Astrocyte of the cerebellum (primary cell): ENCODE measurements at regions not wholly inside any gene's neighbourhood (a gene's known extent, or its start where the extent isn't known, plus 50 kb on each side); places are given as distances from the start of the nearest gene placed in this dataset.

ENCODE experiments used
- DNase-seq: peaks from one replicate; pipeline ENCODE4 v3.0.0-alpha.2; 2011; ENCODE audit warnings: low read depth
- H3K4me3 ChIP-seq: 2 replicates; pipeline ENCODE4 v1.5.1; 2011; ENCODE audit warnings: mild to moderate bottlenecking, low read depth, low read length, moderate library complexity
- CTCF ChIP-seq: IDR thresholded peaks from 2 replicates; pipeline ENCODE4 v1.5.1; 2012; ENCODE audit warnings: low read length, low read depth, moderate library complexity, mild to moderate bottlenecking; ENCODE audit errors: missing control alignments
- in situ Hi-C: cut with HindIII; loops from 2 replicates; pipeline ENCODE4 v1.10.0; 2017; ENCODE audit warnings: low sequenced_read_pairs

- DNase-seq: no peak
- TF ChIP-seq CTCF: no peak
- in situ Hi-C loops: no loop called here
- H3K4me3 ChIP-seq: no peak overlapping the region
Observed at GRCh38 chr10:125226823-125227222, 66.5 kb upstream of the CTBP2 start.

GRCh38 chr10:125226005-125226404 lies 65.6 kb upstream of the CTBP2 start:
- in situ Hi-C loops: no loop called here
- TF ChIP-seq CTCF: no peak

GRCh38 chr10:125225051-125225450 lies 64.7 kb upstream of the CTBP2 start:
- in situ Hi-C loops: no loop called here
- TF ChIP-seq CTCF: no peak
- DNase-seq: no peak
- H3K4me3 ChIP-seq: no peak overlapping the region

More at GRCh38 chr10:125226005-125226404, 65.6 kb upstream of the CTBP2 start:
- no peak for DNase-seq
- H3K4me3 ChIP-seq: no peak overlapping the region

DNA sequence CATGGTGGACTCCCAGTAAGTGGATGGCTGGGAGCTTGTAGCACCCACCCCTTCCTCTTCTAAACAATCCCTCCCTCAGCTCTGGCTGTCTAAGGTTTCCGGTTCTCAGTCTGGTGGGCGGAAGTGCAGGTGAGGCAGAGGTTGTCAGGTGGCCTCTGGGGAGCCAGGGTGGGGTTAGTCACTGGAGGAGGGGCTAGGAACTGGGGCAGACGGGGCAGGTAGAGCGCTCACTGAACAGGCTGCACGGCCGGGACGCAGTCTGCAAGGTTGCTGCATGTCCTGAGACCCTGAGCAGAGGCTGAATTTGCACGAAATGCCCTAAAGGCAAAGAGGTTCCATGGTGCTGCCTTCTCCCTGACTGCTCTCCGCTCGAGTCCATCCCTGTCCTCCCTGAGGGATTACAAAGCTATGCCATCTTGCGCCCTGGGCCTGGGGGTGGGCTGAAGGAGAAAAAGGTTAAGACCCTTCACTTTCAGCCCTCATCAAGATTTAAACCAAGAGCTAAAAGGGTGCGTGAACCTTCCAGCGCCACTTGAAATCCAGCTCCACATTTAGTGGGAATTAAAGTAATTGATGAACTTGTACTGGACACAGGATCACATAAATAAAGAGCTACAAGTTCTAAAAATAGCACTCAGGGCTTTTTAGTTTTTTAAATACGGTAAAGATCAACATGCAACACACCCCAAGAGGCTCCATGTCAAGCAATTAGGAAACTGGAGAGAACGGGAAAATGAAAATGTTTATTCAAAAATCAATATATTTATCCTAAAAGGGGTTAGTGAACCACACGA lies 62.3 kb upstream of the CTBP2 start:
- no peak overlapping the region for H3K4me3 ChIP-seq
- in situ Hi-C loops: no loop called here
- DNase-seq: no peak
- no peak for TF ChIP-seq CTCF

- no peak overlapping the region for H3K4me3 ChIP-seq
- no peak for TF ChIP-seq CTCF
- no peak for DNase-seq
- in situ Hi-C loops: no loop called here
Observed at GRCh38 chr10:125221716-125222115, 61.4 kb upstream of the CTBP2 start.

GRCh38 chr10:125219776-125220175 lies 59.4 kb upstream of the CTBP2 start:
- no peak for DNase-seq
- no peak for TF ChIP-seq CTCF
- in situ Hi-C loops: no loop called here
- no peak overlapping the region for H3K4me3 ChIP-seq

- H3K4me3 ChIP-seq: no peak overlapping the region
- TF ChIP-seq CTCF: no peak
- DNase-seq: no peak
- in situ Hi-C loops: no loop called here
Observed at GRCh38 chr10:125218967-125219366, 58.6 kb upstream of the CTBP2 start.
